Neural cell (in vitro differentiated cells): ENCODE measurements at regions not wholly inside any gene's neighbourhood (a gene's known extent, or its start where the extent isn't known, plus 50 kb on each side); places are given as distances from the start of the nearest gene placed in this dataset.

ENCODE experiments used
- H2AFZ ChIP-seq: fragments of 200-600, 300-800 bp; sonication (generic), shearing (Covaris generic); 2 replicates; pipeline ENCODE4 v1.6.0; 2014; ENCODE audit warnings: low read depth, mild to moderate bottlenecking, antibody characterized with exemption, low read length, moderate library complexity
- H3F3A ChIP-seq: fragments of 200-600 bp; shearing (Covaris generic); 2 replicates; pipeline ENCODE4 v1.6.1; 2016; ENCODE audit warnings: mild to moderate bottlenecking, moderate library complexity, mixed read lengths, antibody characterized with exemption, low read length; ENCODE audit not compliant: insufficient read depth, poor library complexity, severe bottlenecking
- H3K27ac ChIP-seq: fragments of 200-600, 300-800 bp; sonication (generic), shearing (Covaris generic); 2 replicates; pipeline ENCODE4 v1.5.1; 2014; ENCODE audit warnings: mild to moderate bottlenecking, low read length, moderate library complexity
- H3K27me3 ChIP-seq: fragments of 300-800, 200-600 bp; sonication (generic), shearing (Covaris generic); 2 replicates; pipeline ENCODE4 v1.6.0; 2014; ENCODE audit warnings: mild to moderate bottlenecking, low read depth, low read length, moderate library complexity; ENCODE audit not compliant: insufficient read depth
- H3K36me3 ChIP-seq: fragments of 300-800, 200-600 bp; sonication (generic), shearing (Covaris generic); 2 replicates; pipeline ENCODE4 v1.5.1; 2014; ENCODE audit warnings: mild to moderate bottlenecking, antibody characterized with exemption, low read length, moderate library complexity; ENCODE audit not compliant: insufficient read depth
- H3K4me2 ChIP-seq: fragments of 300-800, 200-600 bp; sonication (generic), shearing (Covaris generic); 2 replicates; pipeline ENCODE4 v1.6.0; 2014; ENCODE audit warnings: mild to moderate bottlenecking, low read length
- H3K4me3 ChIP-seq: fragments of 300-800, 200-600 bp; sonication (generic), shearing (Covaris generic); 2 replicates; pipeline ENCODE4 v1.5.1; 2014; ENCODE audit warnings: mild to moderate bottlenecking, low read length, moderate library complexity
- H3K79me2 ChIP-seq: fragments of 200-600 bp; shearing (Covaris generic); replicated peaks from 2 replicates; pipeline ENCODE4 v1.6.0; 2014; ENCODE audit warnings: mild to moderate bottlenecking, low read length, moderate library complexity; ENCODE audit not compliant: insufficient read depth
- H3K9ac ChIP-seq: fragments of 300-800, 200-600 bp; sonication (generic), shearing (Covaris generic); 2 replicates; pipeline ENCODE4 v1.6.1; 2016; ENCODE audit warnings: mild to moderate bottlenecking, low read length, mixed read lengths
- H3K9me2 ChIP-seq: fragments of 200-600 bp; shearing (Covaris generic); 2 replicates; pipeline ENCODE4 v1.6.1; 2016; ENCODE audit warnings: mild to moderate bottlenecking, low read length, mixed read lengths; ENCODE audit not compliant: insufficient read depth
- H3K9me3 ChIP-seq: fragments of 200-600, 300-800 bp; sonication (generic), shearing (Covaris generic); 2 replicates; pipeline ENCODE4 v1.6.1; 2016; ENCODE audit warnings: mild to moderate bottlenecking, mixed run types, low read length, moderate library complexity, mixed read lengths
- H4K20me1 ChIP-seq: fragments of 200-600 bp; shearing (Covaris generic); 2 replicates; pipeline ENCODE4 v1.6.1; 2016; ENCODE audit warnings: mild to moderate bottlenecking, mixed run types; ENCODE audit not compliant: insufficient read depth
- EP300 ChIP-seq: fragments of 450-650 bp; conservative IDR thresholded peaks from 2 replicates; pipeline ENCODE4 v1.6.1; 2014; ENCODE audit warnings: antibody characterized with exemption, mild to moderate bottlenecking, moderate library complexity; ENCODE audit not compliant: poor library complexity, severe bottlenecking
- EZH2 ChIP-seq: fragments of 200-600, 300-800 bp; shearing (Covaris generic), sonication (generic); IDR thresholded peaks from 2 replicates; pipeline ENCODE4 v1.6.1; 2014; ENCODE audit warnings: antibody characterized with exemption, low read length, borderline replicate concordance, mild to moderate bottlenecking; ENCODE audit not compliant: insufficient read depth, poor library complexity, severe bottlenecking
- MXI1 ChIP-seq: fragments of 450-650 bp; conservative IDR thresholded peaks from 2 replicates; pipeline ENCODE4 v1.6.1; 2014; ENCODE audit warnings: antibody characterized with exemption, mild to moderate bottlenecking; ENCODE audit not compliant: poor library complexity, severe bottlenecking
- POLR2AphosphoS5 ChIP-seq: IDR thresholded peaks from 2 replicates; pipeline ENCODE4 v1.6.1; 2012
- RAD21 ChIP-seq: fragments of 450-650 bp; conservative IDR thresholded peaks from 2 replicates; pipeline ENCODE4 v1.6.1; 2014; ENCODE audit warnings: antibody characterized with exemption, mild to moderate bottlenecking, moderate library complexity
- SMC3 ChIP-seq: fragments of 450-650 bp; conservative IDR thresholded peaks from 2 replicates; pipeline ENCODE4 v1.6.1; 2014; ENCODE audit warnings: antibody characterized with exemption, mild to moderate bottlenecking, moderate library complexity; ENCODE audit not compliant: poor library complexity
- TAF1 ChIP-seq: IDR thresholded peaks from 2 replicates; pipeline ENCODE4 v1.6.1; 2012; ENCODE audit warnings: low read depth
- TF ChIP-seq, protein P1 (sequence below): fragments of 450-650 bp; IDR thresholded peaks from 2 replicates; pipeline ENCODE4 v1.5.1; 2014; ENCODE audit warnings: antibody characterized with exemption, mild to moderate bottlenecking, moderate library complexity; ENCODE audit not compliant: poor library complexity, severe bottlenecking
- TF ChIP-seq, protein P2 (sequence below): IDR thresholded peaks from 2 replicates; pipeline ENCODE4 v1.6.1; 2012; ENCODE audit warnings: borderline replicate concordance

DNA sequence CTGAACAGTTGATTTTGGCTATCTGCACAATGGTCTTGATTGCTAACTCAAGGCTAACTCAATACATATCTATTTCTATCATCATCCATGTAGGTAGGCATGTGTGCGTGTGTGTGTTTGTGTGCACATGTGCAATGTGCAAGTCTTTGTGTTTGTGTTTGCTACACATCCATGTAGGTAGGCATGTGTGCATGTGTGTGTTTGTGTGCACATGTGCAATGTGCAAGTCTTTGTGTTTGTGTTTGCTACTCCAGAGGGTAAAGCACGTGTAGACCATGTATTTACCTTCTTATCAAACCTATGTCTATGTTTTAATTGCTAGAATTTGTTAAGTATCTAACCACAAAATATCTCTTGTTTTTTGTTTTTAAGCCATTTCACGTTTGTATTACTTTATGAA is 962.6 kb downstream of the LRFN5 start:
- no peak for TF ChIP-seq RAD21
- TF ChIP-seq, protein P1, sequence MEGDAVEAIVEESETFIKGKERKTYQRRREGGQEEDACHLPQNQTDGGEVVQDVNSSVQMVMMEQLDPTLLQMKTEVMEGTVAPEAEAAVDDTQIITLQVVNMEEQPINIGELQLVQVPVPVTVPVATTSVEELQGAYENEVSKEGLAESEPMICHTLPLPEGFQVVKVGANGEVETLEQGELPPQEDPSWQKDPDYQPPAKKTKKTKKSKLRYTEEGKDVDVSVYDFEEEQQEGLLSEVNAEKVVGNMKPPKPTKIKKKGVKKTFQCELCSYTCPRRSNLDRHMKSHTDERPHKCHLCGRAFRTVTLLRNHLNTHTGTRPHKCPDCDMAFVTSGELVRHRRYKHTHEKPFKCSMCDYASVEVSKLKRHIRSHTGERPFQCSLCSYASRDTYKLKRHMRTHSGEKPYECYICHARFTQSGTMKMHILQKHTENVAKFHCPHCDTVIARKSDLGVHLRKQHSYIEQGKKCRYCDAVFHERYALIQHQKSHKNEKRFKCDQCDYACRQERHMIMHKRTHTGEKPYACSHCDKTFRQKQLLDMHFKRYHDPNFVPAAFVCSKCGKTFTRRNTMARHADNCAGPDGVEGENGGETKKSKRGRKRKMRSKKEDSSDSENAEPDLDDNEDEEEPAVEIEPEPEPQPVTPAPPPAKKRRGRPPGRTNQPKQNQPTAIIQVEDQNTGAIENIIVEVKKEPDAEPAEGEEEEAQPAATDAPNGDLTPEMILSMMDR: no peak
- TF ChIP-seq, protein P2, sequence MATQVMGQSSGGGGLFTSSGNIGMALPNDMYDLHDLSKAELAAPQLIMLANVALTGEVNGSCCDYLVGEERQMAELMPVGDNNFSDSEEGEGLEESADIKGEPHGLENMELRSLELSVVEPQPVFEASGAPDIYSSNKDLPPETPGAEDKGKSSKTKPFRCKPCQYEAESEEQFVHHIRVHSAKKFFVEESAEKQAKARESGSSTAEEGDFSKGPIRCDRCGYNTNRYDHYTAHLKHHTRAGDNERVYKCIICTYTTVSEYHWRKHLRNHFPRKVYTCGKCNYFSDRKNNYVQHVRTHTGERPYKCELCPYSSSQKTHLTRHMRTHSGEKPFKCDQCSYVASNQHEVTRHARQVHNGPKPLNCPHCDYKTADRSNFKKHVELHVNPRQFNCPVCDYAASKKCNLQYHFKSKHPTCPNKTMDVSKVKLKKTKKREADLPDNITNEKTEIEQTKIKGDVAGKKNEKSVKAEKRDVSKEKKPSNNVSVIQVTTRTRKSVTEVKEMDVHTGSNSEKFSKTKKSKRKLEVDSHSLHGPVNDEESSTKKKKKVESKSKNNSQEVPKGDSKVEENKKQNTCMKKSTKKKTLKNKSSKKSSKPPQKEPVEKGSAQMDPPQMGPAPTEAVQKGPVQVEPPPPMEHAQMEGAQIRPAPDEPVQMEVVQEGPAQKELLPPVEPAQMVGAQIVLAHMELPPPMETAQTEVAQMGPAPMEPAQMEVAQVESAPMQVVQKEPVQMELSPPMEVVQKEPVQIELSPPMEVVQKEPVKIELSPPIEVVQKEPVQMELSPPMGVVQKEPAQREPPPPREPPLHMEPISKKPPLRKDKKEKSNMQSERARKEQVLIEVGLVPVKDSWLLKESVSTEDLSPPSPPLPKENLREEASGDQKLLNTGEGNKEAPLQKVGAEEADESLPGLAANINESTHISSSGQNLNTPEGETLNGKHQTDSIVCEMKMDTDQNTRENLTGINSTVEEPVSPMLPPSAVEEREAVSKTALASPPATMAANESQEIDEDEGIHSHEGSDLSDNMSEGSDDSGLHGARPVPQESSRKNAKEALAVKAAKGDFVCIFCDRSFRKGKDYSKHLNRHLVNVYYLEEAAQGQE: no peak
- TF ChIP-seq EZH2: no peak

DNA sequence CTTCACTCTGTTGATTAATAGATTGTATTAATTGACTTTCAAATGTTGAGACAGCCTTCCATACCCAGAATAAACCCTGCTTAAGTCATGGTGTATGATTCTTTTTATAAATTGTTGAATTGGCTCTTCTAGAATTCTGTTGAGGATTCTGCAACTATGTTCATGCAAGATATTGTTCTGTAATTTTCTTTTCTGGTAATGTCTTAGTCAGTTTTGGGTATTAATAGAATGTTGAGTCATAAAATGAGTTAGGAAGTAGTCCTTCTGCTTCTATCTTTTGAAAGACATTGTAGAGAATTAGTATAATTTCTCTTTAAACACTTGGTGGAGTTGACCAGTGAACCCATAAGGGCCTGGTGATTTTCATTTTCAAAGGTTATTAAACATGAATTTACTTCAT is 958.9 kb downstream of the LRFN5 start:
- TF ChIP-seq EZH2: no peak
- no peak for TF ChIP-seq MXI1
- TF ChIP-seq RAD21: no peak
- no peak for TF ChIP-seq EP300
- TF ChIP-seq POLR2AphosphoS5: no peak
- no peak for TF ChIP-seq TAF1
- no peak for TF ChIP-seq SMC3
- TF ChIP-seq, protein P1: no peak
- Histone ChIP-seq H3K4me2 (no peak overlapping the region), H3F3A (no peaks in the 10 kb centered on the region), H3K79me2 (no peaks in the 10 kb centered on the region), H3K27ac (no peak overlapping the region), H3K27me3 (no peaks in the 10 kb centered on the region), H3K9ac (no peak overlapping the region), H3K9me3 (no peaks in the 10 kb centered on the region), H3K36me3 (no peaks in the 10 kb centered on the region), H3K9me2 (no peaks in the 10 kb centered on the region), H3K4me3 (no peak overlapping the region), H2AFZ (no peak overlapping the region), H4K20me1 (no peaks in the 10 kb centered on the region)

More for the DNA sequence above, 962.6 kb downstream of the LRFN5 start:
- H3K79me2 ChIP-seq: no peaks in the 10 kb centered on the region
- no peaks in the 10 kb centered on the region for H3K27me3 ChIP-seq
- H3F3A ChIP-seq: no peaks in the 10 kb centered on the region
- H3K4me3 ChIP-seq: no peak overlapping the region
- no peak overlapping the region for H2AFZ ChIP-seq
- no peaks in the 10 kb centered on the region for H3K36me3 ChIP-seq
- no peaks in the 10 kb centered on the region for H3K9me3 ChIP-seq
- no peak overlapping the region for H3K27ac ChIP-seq
- no peak overlapping the region for H3K9ac ChIP-seq
- H3K9me2 ChIP-seq: no peaks in the 10 kb centered on the region
- no peaks in the 10 kb centered on the region for H4K20me1 ChIP-seq
- H3K4me2 ChIP-seq: no peak overlapping the region
